ELF-1 (cell line): ENCODE measurements at regions not wholly inside any gene's neighbourhood (a gene's known extent, or its start where the extent isn't known, plus 50 kb on each side); places are given as distances from the start of the nearest gene placed in this dataset.
"Not testable (repeated sequence)": the region's sequence is repeated elsewhere in the genome, so short reads cannot be mapped to it uniquely, and the experiment has no call there.

Experiments used
- DNase-seq: peaks from one replicate; pipeline ENCODE4 v3.0.0-alpha.2; 2016; ENCODE audit warnings: low read depth, low spot score

GRCh38 chr4:137956256-137956655 is 285.9 kb downstream of the SLC7A11 start:
- no peak for DNase-seq

- DNase-seq: no peak
Observed at GRCh38 chr4:137955595-137955994, 286.6 kb downstream of the SLC7A11 start.

GRCh38 chr4:137952116-137952515 is 290.0 kb downstream of the SLC7A11 start:
- DNase-seq: no peak

GRCh38 chr4:137950286-137950685 is 291.9 kb downstream of the SLC7A11 start:
- DNase-seq: no peak

- DNase-seq: no peak
Observed at GRCh38 chr4:137949746-137950145, 292.4 kb downstream of the SLC7A11 start.

GRCh38 chr4:137946453-137947174 is 295.5 kb downstream of the SLC7A11 start:
- no peak for DNase-seq

- DNase-seq: not testable (repeated sequence)
Observed at GRCh38 chr4:137942815-137943214, 299.3 kb downstream of the SLC7A11 start.

- DNase-seq: not testable (repeated sequence)
Observed at GRCh38 chr4:137942015-137942515, 300.1 kb downstream of the SLC7A11 start.

GRCh38 chr4:137934911-137935310 is 307.2 kb downstream of the SLC7A11 start:
- no peak for DNase-seq

- DNase-seq: no peak
Observed at GRCh38 chr4:137934046-137934445, 308.1 kb downstream of the SLC7A11 start.

- no peak for DNase-seq
Observed at GRCh38 chr4:137927972-137928371, 314.2 kb downstream of the SLC7A11 start.

GRCh38 chr4:137923494-137923893 is 318.7 kb downstream of the SLC7A11 start:
- DNase-seq: no peak

- DNase-seq: no peak
Observed at GRCh38 chr4:137922721-137923120, 319.4 kb downstream of the SLC7A11 start.

- peak; percentile 25 for DNase-seq
Observed at GRCh38 chr4:137909529-137910309, 332.4 kb downstream of the SLC7A11 start.

GRCh38 chr4:137905930-137906329 is 336.2 kb downstream of the SLC7A11 start:
- DNase-seq: no peak

- DNase-seq: no peak
Observed at GRCh38 chr4:137901114-137901513, 341.0 kb downstream of the SLC7A11 start.

GRCh38 chr4:137896221-137896737 is 345.9 kb downstream of the SLC7A11 start:
- DNase-seq: no peak

- DNase-seq: not testable (repeated sequence)
Observed at GRCh38 chr4:137895515-137895914, 346.6 kb downstream of the SLC7A11 start.

GRCh38 chr4:137892134-137892533 is 350.0 kb downstream of the SLC7A11 start:
- no peak for DNase-seq

GRCh38 chr4:137890812-137891211 is 351.3 kb downstream of the SLC7A11 start:
- DNase-seq: no peak

GRCh38 chr4:137881641-137882040 is 349.3 kb upstream of the PCDH18 start:
- DNase-seq: no peak

- not testable (repeated sequence) for DNase-seq
Observed at GRCh38 chr4:137868067-137868466, 335.8 kb upstream of the PCDH18 start.

GRCh38 chr4:137866671-137867070 is 334.4 kb upstream of the PCDH18 start:
- DNase-seq: no peak
